ENCODE measurements at regions not wholly inside any gene's neighbourhood (a gene's known extent, or its start where the extent isn't known, plus 50 kb on each side); places are given as distances from the start of the nearest gene placed in this dataset.

GRCh38 chr14:51180577-51180976 is 59.5 kb upstream of the TMX1 start:
- H3K4me3 ChIP-seq, result no peak overlapping the region
- H3K27me3 ChIP-seq (ENCODE audit: insufficient read depth in 3 of 3, low read length in 2 of 3), result no peaks in the 10 kb centered on the region
- intact Hi-C loops (cut with DNase I), result no loop called here
- TF ChIP-seq CTCF (IDR thresholded peaks at IDR 0.05), result no peak
- H3K36me3 ChIP-seq (ENCODE audit: insufficient read depth in 1 of 2, low read depth in 1 of 2), result no peaks in the 10 kb centered on the region
- WGBS, 3 donors, result 74 to 78% (median 77%) methylated on average over 9 of the region's 9 CpGs
- DNase-seq (no peak), ATAC-seq (no peak)
- H3K27ac ChIP-seq, result no peak overlapping the region
- no peaks in the 10 kb centered on the region for H3K9me3 ChIP-seq
- no peaks in the 10 kb centered on the region for H3K4me1 ChIP-seq

GRCh38 chr14:51182131-51182565 is 57.9 kb upstream of the TMX1 start:
- Histone ChIP-seq H3K9me3 (no peaks in the 10 kb centered on the region), H3K4me3 (no peak overlapping the region), H3K27me3 (ENCODE audit: insufficient read depth in 3 of 3, low read length in 2 of 3) (no peaks in the 10 kb centered on the region), H3K27ac (no peak overlapping the region), H3K36me3 (ENCODE audit: insufficient read depth in 1 of 2, low read depth in 1 of 2) (no peaks in the 10 kb centered on the region), H3K4me1 (no peaks in the 10 kb centered on the region)
- DNase-seq (no peak), ATAC-seq (no peak)
- intact Hi-C loops (cut with DNase I), result no loop called here
- no peak for TF ChIP-seq CTCF (IDR thresholded peaks at IDR 0.05)
- 65 to 75% (median 69%) methylated on average over 3 of the region's 3 CpGs for WGBS, 3 donors

- TF ChIP-seq CTCF (IDR thresholded peaks at IDR 0.05), result no peak
- no peaks in the 10 kb centered on the region for H3K36me3 ChIP-seq (ENCODE audit: insufficient read depth in 1 of 2, low read depth in 1 of 2)
- ATAC-seq, result no peak
- H3K27me3 ChIP-seq (ENCODE audit: insufficient read depth in 3 of 3, low read length in 2 of 3), result no peaks in the 10 kb centered on the region
- no peaks in the 10 kb centered on the region for H3K4me1 ChIP-seq
- no peak for DNase-seq
- no peaks in the 10 kb centered on the region for H3K9me3 ChIP-seq
- intact Hi-C loops (cut with DNase I), result no loop called here
- H3K27ac ChIP-seq, result no peak overlapping the region
- H3K4me3 ChIP-seq, result no peak overlapping the region
- 80 to 89% (median 81%) methylated on average over 3 of the region's 3 CpGs for WGBS, 3 donors
Observed at GRCh38 chr14:51185180-51185579, 54.9 kb upstream of the TMX1 start.

- 76 to 80% (median 77%) methylated on average over 1 of the region's 1 CpG for WGBS, 3 donors
- DNase-seq (no peak), ATAC-seq (no peak)
- Histone ChIP-seq H3K27me3 (ENCODE audit: insufficient read depth in 3 of 3, low read length in 2 of 3) (no peaks in the 10 kb centered on the region), H3K27ac (no peak overlapping the region), H3K9me3 (no peaks in the 10 kb centered on the region), H3K4me3 (no peak overlapping the region), H3K4me1 (no peaks in the 10 kb centered on the region), H3K36me3 (ENCODE audit: insufficient read depth in 1 of 2, low read depth in 1 of 2) (no peaks in the 10 kb centered on the region)
- intact Hi-C loops (cut with DNase I), result no loop called here
- TF ChIP-seq CTCF (IDR thresholded peaks at IDR 0.05), result no peak
Observed at GRCh38 chr14:51185754-51186153, 54.3 kb upstream of the TMX1 start.

- WGBS, 3 donors, result 28 to 39% (median 30%) methylated on average over 6 of the region's 6 CpGs
- no peak for TF ChIP-seq CTCF (IDR thresholded peaks at IDR 0.05)
- DNase-seq, result no peak
- no peak overlapping the region for H3K27ac ChIP-seq
- H3K27me3 ChIP-seq (ENCODE audit: insufficient read depth in 3 of 3, low read length in 2 of 3), result no peaks in the 10 kb centered on the region
- no peaks in the 10 kb centered on the region for H3K4me1 ChIP-seq
- no peaks in the 10 kb centered on the region for H3K36me3 ChIP-seq (ENCODE audit: insufficient read depth in 1 of 2, low read depth in 1 of 2)
- no peaks in the 10 kb centered on the region for H3K9me3 ChIP-seq
- H3K4me3 ChIP-seq, result no peak overlapping the region
- no peak for ATAC-seq
- intact Hi-C loops (cut with DNase I), result no loop called here
Observed at GRCh38 chr14:51188566-51189185, 51.4 kb upstream of the TMX1 start.
